Activated CD8-positive, alpha-beta memory T cell treated with anti-CD3 and anti-CD28 coated beads for 4 hours (primary cell): ENCODE measurements at regions not wholly inside any gene's neighbourhood (a gene's known extent, or its start where the extent isn't known, plus 50 kb on each side); places are given as distances from the start of the nearest gene placed in this dataset.
A peak's percentile ranks its signal among the peaks of the same experiment; 100 is the strongest.

Experiments used
- DNase-seq, 2 donors: peaks; one replicate each; pipeline ENCODE4 v3.0.0-alpha.2; 2020; ENCODE audit warnings: low read depth in 2 of 2

DNA sequence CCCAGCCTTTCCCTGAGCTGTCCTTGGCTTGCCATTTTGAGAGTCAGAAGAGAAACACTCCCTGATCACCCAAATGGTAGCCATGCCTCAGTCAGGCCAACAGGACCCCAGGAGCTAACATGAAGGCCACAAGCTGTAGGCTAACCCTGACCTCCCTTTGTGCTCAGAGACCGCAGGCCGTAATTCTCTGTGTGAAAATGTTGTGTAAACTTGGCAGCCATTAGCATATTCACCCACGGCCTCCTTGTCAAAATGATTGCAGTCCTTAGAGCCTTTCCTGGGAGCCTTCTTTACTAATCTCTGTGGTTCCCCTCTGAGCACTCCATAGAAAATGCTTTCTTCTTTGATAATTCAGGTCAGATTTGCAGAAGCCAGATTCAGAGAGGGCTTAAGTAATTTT, 418.9 kb downstream of the COG6 start:
- DNase-seq = no peak

DNA sequence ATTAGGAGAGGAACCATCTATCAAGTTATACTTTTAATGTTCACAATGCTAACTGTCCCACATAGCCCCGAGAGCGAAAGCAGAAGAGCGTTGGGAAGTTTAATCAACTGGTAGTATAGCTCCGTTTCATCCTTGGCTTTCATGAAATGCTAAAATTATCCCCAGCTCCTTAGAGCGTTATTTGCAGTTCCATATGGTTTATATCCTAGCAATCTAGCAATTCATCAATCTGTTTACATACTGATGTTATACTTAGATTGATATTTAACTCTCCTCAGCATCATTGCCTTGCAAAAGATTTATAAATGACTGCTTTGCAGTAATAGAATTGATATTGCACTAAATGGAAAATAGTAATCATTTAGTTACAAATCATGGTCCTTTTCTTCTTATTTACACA, 419.8 kb downstream of the COG6 start:
- DNase-seq = no peak

DNA sequence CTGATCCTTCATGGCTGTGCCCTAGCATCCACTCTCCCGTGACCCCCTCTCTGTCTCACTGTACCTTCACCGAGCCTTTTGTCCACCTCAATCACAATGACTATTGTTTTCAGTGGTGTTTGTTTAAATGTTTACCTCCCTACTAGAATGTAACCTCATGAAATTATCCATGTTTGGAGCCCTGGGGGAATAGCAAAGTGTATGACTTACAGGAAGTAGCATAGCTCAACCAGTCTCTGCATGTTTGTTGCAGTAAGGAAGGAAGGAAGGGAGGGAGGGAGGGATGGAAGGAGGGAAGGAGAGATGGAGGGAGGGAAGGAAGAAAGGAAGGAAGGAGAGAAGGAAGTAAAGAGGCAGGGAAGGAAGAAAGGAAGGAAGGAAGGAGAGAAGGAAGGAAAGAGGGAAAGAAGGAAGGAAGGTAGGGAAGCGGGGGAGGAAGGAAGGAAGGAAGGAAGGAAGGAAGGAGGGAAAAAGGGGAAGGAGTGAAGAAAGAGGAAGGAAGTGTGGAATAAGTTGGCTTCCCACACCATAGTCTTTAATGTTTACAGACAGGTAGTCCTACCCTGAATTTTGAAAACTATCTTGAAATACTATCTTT, 421.4 kb downstream of the COG6 start:
- no peak for DNase-seq

DNA sequence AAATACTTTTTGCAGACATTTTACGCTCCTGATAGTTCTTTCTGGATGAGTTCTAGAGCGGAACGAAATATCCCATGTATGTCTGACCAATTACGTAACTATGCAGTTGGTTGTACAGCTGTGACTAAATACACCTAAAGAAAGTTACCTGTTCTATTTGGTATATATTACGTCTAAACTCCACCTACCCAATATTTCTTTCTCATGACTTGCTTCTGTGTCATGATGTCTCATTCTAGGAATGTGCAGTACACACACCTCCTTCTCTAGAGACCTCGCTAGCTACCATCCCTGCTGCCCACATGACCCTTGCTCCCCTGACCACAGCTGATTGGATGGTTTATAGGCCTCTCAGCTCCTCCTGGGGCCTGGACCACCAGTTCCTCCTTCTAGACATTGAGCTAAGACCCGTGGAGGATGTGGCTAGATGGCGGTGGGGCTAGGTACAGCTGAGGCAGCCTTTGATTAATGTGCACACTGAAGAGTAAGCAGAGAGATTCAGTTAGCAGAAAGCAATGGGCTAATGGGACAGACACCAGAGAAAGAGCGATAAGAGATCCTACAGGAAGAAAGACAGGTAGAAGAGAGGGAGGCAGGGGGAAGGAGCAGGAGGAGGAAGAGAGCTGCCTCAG, 422.1 kb downstream of the COG6 start:
- no peak for DNase-seq

DNA sequence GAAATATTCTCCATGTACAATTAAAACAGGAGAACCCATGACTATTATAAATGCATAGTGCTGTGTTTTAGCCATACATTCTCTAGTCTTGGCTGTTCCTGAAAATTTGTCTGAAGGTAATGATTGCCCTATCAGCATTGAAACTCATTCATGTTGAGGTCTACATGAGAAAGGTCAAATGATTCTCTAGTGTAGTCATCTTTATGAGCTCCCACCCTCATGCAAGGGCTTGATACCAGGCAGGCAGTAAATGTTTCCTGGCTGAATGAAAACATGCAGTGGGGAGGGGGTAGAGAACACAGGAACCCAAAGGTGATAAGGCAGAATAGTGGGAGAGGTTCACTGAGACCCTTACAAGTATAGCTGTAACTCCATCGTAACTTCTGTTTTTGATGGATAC, 424.3 kb downstream of the COG6 start:
- DNase-seq = no peak

DNA sequence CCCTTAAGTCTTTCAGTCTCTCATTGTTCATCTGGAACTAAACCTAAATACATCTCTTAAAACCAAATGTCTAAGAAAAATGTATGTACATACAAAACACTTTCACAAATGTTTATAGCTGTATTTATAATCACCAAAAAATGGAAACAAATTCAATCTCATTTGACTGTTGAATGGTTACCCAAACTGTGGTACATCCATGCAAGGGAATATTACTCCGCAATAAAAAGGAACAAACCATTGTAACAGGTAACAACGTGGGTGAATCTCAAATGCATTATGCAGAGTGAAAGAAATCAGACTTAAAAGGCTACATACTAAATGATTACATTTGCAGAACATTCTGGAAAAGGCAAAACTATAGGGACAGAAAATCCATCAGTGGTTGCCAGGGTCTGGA, 425.2 kb downstream of the COG6 start:
- no peak for DNase-seq

DNA sequence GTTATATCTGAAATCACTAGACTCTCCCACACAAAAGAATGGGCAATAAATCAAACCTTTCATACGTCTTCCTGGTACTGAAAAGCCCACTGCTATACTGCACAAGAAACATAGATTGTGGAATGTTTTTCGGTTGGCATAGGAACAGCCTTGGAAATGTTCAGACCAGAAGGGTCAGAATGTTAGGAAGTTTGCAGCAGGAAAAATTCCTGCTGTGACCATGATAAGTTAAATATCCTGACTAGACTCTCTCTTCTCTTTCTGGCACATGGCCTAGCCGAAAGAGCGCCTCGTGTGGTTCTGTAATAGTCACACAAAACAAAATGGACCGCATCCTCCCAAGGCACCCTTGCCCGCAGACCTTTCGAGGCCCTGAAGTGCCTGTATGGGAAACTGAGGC, 427.2 kb downstream of the COG6 start:
- no peak for DNase-seq

DNA sequence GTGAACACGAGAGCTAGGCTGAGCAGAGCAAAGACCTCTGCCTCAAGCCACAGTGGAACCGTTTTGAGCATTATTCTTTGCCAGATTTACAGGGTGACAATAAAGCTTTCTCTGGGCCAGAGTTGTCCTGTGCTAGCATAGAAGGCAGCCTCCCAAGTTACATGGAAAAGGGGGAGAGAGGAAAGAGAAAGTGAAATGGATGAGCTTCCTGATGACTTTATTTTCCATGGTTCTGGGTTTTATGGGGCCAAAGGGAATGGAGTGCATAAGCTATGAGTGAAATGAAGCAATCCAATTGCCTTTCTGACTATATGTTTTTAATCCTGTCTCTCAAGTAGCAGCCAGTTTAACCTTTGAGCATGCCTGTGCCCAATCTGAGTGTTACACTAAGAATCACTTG, 428.4 kb downstream of the COG6 start:
- DNase-seq = no peak

DNA sequence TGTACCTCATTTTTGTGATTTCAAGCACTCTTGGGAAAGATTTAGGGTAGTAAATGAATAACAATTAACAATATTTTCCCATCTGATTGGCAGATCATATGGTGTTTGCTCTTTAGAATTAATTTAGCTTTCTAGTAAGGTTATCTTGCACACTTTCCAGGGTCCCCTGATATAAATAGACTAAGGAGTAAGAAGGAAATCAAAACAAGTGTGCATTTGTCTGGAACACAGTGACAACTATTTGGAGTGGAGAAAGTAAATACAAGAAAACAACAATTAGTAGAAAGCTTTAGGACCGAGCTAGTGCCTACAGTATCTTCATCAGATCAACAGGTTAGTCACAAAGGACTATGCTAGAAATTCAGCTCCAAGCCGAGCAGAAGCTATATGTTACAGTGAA, 429.5 kb downstream of the COG6 start:
- DNase-seq = no peak

DNA sequence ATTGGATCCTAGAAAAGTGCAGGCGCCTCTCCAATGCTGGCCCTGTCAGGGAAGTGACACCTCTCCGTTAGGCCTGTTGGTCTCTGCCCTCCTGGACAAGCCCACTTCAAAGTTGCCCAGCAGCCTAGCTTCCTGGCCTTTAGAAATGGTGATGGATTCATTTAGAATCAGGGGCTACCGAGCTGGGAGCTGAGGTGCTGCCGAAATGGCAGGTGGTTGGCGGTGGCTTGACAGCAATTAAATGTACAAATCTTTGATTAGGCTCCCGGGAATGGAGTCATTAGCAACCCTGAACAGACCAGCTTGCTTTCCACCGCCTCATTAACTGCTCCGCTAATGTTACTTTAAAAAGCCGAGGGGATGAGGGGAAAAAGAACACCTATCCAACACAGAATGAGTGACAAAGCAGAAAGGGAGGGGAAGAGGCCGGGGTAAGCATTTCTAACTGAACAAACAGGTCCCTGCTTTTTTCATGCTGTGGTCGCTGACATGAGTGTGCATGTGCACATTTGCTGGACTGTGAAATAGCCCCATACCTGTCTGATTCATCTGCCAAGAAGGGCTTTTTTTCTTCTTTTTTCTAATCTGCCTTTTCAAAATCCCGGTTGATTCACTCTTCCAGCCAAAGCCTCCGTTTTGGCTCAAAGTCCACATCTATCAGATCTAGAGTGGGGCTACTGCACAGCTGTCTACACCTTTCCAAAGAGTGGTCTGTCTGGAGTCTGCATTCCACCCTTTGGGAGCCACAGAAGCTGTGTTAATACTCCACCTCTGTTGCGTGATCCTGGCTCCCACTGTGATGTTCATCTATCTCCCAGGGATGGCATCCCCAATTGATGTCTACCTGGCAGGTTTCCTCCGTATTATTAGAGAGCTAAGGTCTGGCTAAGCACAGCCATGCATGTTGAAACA, 431.9 kb downstream of the COG6 start:
- no peak for DNase-seq

DNA sequence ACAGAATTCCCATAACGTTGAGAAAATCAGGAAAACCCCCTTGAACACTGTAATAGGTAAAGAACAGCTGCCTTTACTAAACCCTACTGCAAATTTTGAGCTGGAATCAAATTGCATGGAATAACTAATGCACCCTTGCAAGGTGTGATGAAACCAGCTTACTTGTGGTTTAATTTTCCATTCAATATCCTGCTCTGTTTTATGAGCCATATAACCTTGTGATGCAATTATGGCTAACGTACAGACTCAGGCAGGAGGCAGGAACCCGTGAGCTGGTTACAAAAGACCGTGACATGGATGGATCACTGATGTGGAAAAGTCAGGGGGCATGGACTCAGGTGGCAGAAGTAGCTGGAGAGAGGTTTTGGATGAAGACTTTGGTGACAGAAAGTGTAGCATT, 438.6 kb downstream of the COG6 start:
- no peak for DNase-seq

DNA sequence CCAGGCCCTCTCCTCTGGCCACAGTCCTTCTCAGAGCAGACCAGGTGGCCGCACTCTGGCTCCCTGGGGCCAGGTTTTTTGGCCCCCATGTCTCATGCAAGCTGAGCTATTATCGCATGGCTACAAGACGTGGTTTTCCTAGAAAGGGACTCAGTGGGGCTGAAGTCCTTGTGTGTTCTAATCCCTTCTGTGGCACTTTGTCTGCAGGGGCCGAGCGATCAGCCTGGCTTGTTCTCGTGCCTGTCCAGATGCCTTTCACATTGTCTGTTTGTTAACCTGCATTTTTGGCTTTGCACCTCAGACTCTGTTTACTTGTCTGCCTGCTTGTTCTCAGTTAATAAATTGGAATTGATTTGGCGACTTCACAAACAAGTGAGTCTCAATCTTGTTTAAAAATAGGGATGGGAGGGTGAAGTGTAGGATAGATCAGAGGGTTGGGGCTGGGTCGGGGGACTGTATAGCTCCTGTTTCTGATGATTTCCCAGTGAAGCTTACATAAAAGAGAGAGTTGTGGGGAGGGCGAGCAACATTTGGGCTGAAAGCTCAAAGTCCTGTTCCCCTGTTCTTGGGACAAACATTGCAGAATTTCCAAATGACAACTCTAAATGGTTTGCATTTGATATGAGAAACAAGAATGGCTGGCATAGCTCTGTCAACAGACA, 440.4 kb downstream of the COG6 start:
- no peak for DNase-seq

DNA sequence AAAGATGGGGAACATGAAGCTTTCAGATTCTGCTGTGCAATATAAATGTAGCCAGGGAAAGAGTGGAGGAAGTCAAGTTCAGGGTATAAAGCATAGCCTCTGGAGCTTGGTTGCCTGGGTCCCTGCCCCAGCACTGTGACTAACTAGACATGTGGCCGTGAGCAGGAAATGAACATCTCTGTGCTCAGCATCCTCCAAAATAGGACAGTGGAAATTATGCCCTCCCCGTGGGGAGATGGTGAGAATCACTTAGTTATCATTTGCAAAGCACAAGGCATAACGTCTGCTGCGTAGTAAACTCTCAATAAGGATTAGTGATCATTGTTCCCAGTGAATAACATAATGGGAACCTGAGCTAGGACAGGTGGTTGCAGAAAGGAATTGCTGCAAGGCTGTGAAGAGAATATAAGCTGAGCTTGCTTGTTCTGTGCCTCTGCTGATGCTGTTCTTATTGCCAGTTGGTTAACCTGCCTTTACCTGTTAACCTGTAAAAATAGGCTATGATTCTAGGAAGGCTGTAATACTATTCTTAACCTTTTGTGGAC, 441.0 kb downstream of the COG6 start:
- DNase-seq = peak; percentile 9 to 14

DNA sequence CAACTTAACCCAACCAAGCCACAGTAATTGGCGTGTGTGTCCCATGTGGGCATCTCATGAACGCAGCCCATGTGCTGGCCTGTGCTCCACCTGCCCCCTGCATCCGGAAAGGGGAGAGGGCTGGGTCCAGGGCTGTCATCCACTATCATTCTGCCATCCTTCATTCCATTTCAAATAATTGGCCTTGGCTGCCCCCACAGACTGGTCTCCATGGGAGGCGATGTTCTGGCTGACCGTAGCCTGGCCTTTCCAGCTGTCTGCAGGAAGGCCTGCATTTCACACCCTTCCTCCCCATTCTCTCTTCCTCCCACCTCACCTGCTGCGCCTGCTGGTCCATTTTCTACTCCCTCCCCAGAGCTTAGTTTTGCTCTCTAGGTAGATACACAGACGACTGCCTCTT, 442.8 kb downstream of the COG6 start:
- no peak for DNase-seq

DNA sequence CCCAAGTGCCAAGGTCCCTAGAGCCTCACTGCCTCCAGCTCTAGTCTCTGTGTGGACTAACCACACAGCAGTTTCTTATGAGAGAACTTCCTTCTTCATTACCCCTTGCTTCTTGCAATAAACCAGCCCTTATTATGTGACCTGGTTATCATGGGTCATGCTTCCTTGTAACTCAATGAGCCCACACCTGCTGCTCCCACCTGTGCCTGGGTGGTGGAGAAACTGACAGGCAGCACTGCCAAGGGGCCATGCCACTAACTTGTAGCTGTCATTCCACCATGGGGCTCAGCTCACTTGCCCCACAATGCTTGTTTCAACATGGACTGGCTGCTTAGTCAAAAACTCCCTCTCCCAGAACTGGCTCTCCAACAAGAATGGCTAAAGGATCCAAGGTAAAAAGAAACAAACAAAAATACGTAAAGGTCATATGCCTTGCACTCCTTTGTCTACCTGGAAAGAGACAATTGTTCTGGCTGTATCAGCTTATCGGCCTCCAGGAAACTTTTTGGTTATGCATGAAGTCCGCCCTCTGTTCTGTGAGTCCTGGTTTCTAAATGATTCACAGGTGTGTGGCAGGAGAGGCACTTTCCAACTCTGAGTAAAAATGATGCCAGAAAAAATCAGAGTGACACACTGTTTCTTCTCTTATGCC, 446.4 kb downstream of the COG6 start:
- no peak for DNase-seq

DNA sequence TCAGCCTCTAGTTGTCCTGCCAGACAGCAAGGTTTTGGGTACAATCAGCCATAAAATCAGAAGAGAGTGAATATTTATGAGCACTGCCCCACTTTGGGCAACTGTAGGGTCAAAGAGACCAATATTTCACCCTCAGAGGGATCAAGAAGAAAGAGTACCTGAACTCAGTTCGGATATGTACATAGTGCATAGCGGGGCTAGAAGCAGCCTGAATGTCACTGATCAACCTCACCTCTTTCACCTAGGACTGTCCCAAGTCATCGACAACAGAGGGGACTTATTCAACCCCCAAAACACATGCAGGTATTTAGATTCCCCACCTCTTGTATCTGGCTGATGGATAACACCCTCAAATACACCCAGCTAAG, 446.9 kb downstream of the COG6 start:
- DNase-seq = no peak

DNA sequence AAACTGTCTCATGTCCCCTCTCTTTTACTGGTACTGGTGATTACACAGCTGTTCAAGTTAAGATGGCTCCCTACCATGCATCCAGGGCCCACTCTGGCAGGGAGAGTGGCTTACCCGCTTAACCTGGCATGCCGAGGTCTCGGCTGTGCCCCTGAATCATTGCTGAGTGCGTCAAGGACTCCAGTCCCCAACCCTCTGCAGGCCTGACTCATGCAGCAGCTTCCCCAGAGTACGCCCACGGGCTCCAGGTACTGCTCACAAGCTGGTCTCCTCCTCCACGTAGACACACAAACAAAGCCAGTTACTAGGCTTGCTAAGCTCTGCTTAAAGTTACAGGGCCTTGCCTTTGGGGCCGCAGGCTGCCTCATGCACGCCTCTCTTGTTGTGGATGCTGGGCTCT, 447.4 kb downstream of the COG6 start:
- DNase-seq = peak; percentile 43 to 79

DNA sequence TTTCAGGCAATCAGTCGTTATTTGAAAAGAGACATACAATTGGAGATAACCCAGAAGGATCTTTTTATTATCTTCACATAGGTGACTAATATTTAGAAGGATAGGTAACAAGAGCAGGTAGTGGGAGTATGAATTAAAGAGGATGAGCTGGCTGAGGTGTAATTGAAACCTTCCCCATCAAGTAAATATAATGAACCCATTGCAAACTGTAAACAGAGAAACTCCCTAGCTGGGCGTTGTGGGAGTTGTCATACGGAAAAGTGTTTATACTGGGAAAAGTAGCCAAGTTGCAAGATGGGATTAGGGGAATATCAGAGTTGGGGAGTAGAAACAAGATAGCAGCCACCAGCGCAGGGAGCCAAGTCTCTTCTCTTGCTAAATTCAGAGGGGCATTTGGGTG, 448.4 kb downstream of the COG6 start:
- no peak for DNase-seq

DNA sequence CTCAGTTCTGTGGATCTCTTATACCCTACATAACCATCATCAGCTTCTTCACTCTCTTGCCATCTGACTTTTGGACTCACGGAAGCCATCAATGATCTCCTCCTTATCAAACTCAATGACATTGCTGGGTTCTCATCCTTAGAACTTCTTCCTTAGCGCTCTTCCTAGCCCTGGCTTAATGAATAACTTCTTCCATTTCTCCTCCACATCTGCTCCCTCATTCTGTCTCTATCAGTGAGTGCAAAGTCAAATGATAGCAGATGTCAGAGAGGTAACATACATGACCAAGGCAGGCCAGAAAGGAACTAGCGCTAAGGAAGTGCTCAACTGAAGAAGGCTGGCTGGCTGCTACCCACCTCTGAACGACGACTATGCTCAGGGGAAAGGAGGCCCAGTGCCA, 449.8 kb downstream of the COG6 start:
- DNase-seq = no peak

DNA sequence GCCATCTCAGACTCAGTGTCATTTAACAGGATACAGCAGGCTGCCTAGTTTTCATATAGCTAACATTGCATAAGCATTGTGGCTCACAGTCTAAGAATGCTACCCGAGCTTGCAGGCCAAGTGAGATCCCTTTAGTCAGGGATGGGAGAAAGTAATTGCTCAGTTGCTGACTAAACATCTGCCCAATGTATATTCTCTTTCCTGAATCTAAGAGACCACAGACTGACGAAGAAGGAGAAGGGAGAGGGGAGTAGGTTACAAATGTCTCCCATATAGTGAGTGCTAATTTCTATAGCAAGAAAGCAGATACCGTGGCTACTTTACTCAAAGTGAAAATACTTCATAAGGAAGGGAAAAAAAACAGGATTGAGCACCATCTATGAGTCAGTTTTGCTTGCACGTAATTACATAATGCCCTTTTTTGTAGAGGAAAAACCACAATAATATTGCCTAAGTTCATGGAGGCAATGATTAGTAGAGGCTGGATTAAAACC, 453.9 kb downstream of the COG6 start:
- no peak for DNase-seq

DNA sequence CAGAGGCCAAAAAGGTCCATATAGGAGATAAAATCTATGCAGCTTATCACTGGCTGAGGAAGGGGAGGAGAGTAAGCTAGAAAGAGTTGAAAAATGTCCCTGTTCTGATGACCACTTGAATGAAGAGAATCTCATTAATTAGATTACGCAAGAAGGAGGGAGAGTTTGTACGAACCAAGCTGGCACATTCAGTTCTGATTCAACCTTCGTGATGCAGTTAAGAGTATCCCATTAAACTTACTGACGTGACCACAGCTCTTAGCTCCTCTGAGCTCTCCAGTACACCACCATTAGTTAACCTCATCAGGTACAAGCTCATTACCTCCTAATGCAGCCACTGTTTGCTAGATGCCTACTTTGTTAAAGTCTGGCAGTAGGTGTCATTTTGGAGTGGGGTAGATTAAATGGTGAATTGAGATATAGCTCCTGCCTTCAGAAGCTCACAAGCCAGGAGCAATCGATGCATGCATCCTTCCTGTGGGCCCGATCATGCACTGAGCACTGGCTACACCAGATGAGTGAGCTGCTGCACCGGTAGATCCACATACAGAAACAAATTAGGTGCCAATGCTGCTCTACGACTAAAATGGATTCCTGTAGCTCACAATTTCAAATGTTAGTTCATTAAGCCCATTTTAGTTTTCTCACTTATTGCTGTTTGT, 458.3 kb downstream of the COG6 start:
- no peak for DNase-seq
